GM12878 (cell line): ENCODE measurements at regions not wholly inside any gene's neighbourhood (a gene's known extent, or its start where the extent isn't known, plus 50 kb on each side); places are given as distances from the start of the nearest gene placed in this dataset.

Experiments
- ATAC-seq: fragments of 200-7000 bp; cut with Tn5 transposase; 3 replicates; pipeline ENCODE4 v1.9.1; 2020; ENCODE audit warnings: mild to moderate bottlenecking, moderate library complexity
- BruUV-seq: library from RNA; stranded (reverse); fragments of 400-500 nt; replicated peaks from 2 replicates; lab custom pipeline; 2021; lab: Mats Ljungman, UMichigan
- CTCF ChIA-PET: fragments of 300-600 bp; sonication (Branson Sonifier 250); formaldehyde crosslinking; extraction: SDS; loops from one replicate; lab custom pipeline; 2021; ENCODE audit warnings: inconsistent platforms; lab: Yijun Ruan, JAX
- POLR2A ChIA-PET: fragments of 350-600 bp; formaldehyde crosslinking; extraction: SDS; loops from one replicate; lab custom pipeline; 2021; ENCODE audit warnings: inconsistent platforms; lab: Charles Lee
- RAD21 ChIA-PET: fragments of 300-600 bp; sonication (Branson Sonifier 250); formaldehyde crosslinking; loops from one replicate; lab custom pipeline; 2023; ENCODE audit warnings: antibody characterized with exemption; ENCODE audit not compliant: unreplicated experiment; lab: Charles Lee
- SMC1A ChIA-PET: fragments of 300-600 bp; sonication (Branson Sonifier 250); formaldehyde crosslinking; loops from one replicate; lab custom pipeline; 2023; ENCODE audit not compliant: unreplicated experiment, uncharacterized antibody; lab: Charles Lee
- DNase-seq: peaks from one replicate; pipeline ENCODE4 v3.0.0-alpha.2; 2011; ENCODE audit warnings: low read depth, low spot score
- FAIRE-seq: peaks from 3 replicates; lab custom pipeline; 2011; peaks lifted over from hg19 to GRCh38; lab: Jason Lieb, UNC
- H2AFZ ChIP-seq: 2 replicates; pipeline ENCODE4 v1.6.0; 2011; ENCODE audit warnings: low read depth, low read length, control low read depth; ENCODE audit not compliant: control insufficient read depth
- H3K27ac ChIP-seq: 2 replicates; pipeline ENCODE4 v1.5.1; 2011; ENCODE audit warnings: control low read depth; ENCODE audit not compliant: control insufficient read depth, insufficient read depth
- H3K27me3 ChIP-seq, 2 experiments: replicated peaks in 1 of 2; 2 replicates each; pipeline versions ENCODE4 v1.6.0 to v1.6.1; 2011; ENCODE audit warnings: low read length in 1 of 2; ENCODE audit not compliant: control insufficient read depth in 2 of 2, insufficient read depth in 2 of 2
- H3K36me3 ChIP-seq, 2 experiments: 2 replicates each; pipeline ENCODE4 v1.5.1; 2011; ENCODE audit warnings: low read length in 1 of 2; ENCODE audit not compliant: control insufficient read depth in 2 of 2, insufficient read depth in 2 of 2
- H3K4me1 ChIP-seq: 2 replicates; pipeline ENCODE4 v1.6.1; 2011; ENCODE audit warnings: mild to moderate bottlenecking, low read length, moderate library complexity, mixed read lengths; ENCODE audit not compliant: control insufficient read depth, insufficient read depth
- H3K4me2 ChIP-seq: 2 replicates; pipeline ENCODE4 v1.6.0; 2011; ENCODE audit warnings: control low read depth; ENCODE audit not compliant: control insufficient read depth, insufficient read depth
- H3K4me3 ChIP-seq: fragments of 200-600 bp; sonication (generic); 2 replicates; pipeline ENCODE4 v1.5.1; 2016
- H3K79me2 ChIP-seq: 2 replicates; pipeline ENCODE4 v1.6.0; 2011; ENCODE audit warnings: low read length; ENCODE audit not compliant: control insufficient read depth, insufficient read depth
- H3K9ac ChIP-seq: 2 replicates; pipeline ENCODE4 v1.8.0; 2011; ENCODE audit warnings: low read length, control low read depth, mixed read lengths; ENCODE audit not compliant: control insufficient read depth, insufficient read depth
- H3K9me3 ChIP-seq: replicated peaks from 3 replicates; pipeline ENCODE4 v1.5.1; 2011; ENCODE audit warnings: mild to moderate bottlenecking, low read length; ENCODE audit not compliant: control insufficient read depth, insufficient read depth
- H4K20me1 ChIP-seq: 2 replicates; pipeline ENCODE4 v1.6.0; 2011; ENCODE audit not compliant: control insufficient read depth, insufficient read depth
- ATF2 ChIP-seq: IDR thresholded peaks from 2 replicates; pipeline ENCODE4 v1.6.1; 2012; ENCODE audit warnings: low read length, inconsistent platforms
- BHLHE40 ChIP-seq, 2 experiments: fragments of 450-650 bp in 1 of 2; IDR thresholded peaks; 2 replicates each; pipeline ENCODE4 v1.6.1; 2011 to 2017; ENCODE audit warnings: low read depth in 2 of 2, borderline replicate concordance in 1 of 2, improper control_type of control experiment in 1 of 2, low read length in 1 of 2, mild to moderate bottlenecking in 1 of 2
- CBX3 ChIP-seq: fragments of 200-600 bp; sonication (generic); IDR thresholded peaks from 2 replicates; pipeline ENCODE4 v1.6.1; 2016; ENCODE audit warnings: low read depth, borderline replicate concordance
- CBX5 ChIP-seq: sonication (generic); IDR thresholded peaks from 2 replicates; pipeline ENCODE4 v1.6.1; 2016; ENCODE audit warnings: low read depth, moderate library complexity, mild to moderate bottlenecking, inconsistent platforms
- CHD2 ChIP-seq: IDR thresholded peaks from 2 replicates; pipeline ENCODE4 v1.6.1; 2011; ENCODE audit warnings: low read depth, low read length, improper control_type of control experiment, borderline replicate concordance
- EED ChIP-seq: sonication (generic); IDR thresholded peaks from 2 replicates; pipeline ENCODE4 v1.6.1; 2016; ENCODE audit warnings: antibody characterized with exemption, low read depth
- FOXM1 ChIP-seq: IDR thresholded peaks from 2 replicates; pipeline ENCODE4 v1.6.1; 2012; ENCODE audit warnings: low read depth, mild to moderate bottlenecking, inconsistent platforms, low read length, moderate library complexity
- HDAC2 ChIP-seq: fragments of 200-600 bp; sonication (generic); IDR thresholded peaks from 2 replicates; pipeline ENCODE4 v1.6.1; 2017
- KLF5 ChIP-seq: fragments of 450-650 bp; IDR thresholded peaks from 2 replicates; pipeline ENCODE4 v1.6.1; 2014; ENCODE audit warnings: mild to moderate bottlenecking; ENCODE audit not compliant: partially characterized antibody
- LARP7 ChIP-seq: fragments of 450-650 bp; IDR thresholded peaks from 2 replicates; pipeline ENCODE4 v1.6.1; 2017; ENCODE audit warnings: mild to moderate bottlenecking
- NFIC ChIP-seq: IDR thresholded peaks from 2 replicates; pipeline ENCODE4 v1.6.1; 2012; ENCODE audit warnings: low read depth, mild to moderate bottlenecking, inconsistent platforms, low read length, moderate library complexity
- SREBF2 ChIP-seq: IDR thresholded peaks from 2 replicates; pipeline ENCODE4 v1.6.1; 2012; ENCODE audit warnings: mild to moderate bottlenecking, low read length
- YY1 ChIP-seq: IDR thresholded peaks from 2 replicates; pipeline ENCODE4 v1.6.1; 2011; ENCODE audit warnings: low read depth, mild to moderate bottlenecking, low read length
- ZNF207 ChIP-seq: fragments of 450-650 bp; IDR thresholded peaks from 2 replicates; pipeline ENCODE4 v1.6.1; 2014; ENCODE audit warnings: antibody characterized with exemption, mild to moderate bottlenecking, borderline replicate concordance
- ZNF384 ChIP-seq: IDR thresholded peaks from 2 replicates; pipeline ENCODE4 v1.6.1; 2012; ENCODE audit warnings: low read depth, mild to moderate bottlenecking, low read length, improper control_type of control experiment, borderline replicate concordance
- WGBS: methylation state at CpG from one replicate; pipeline ENCODE4 v1.1.6; 2016; ENCODE audit warnings: low lambda C conversion rate; ENCODE audit not compliant: insufficient replicate concordance, insufficient coverage; ENCODE audit errors: missing lambda C conversion rate; 5-methylcytosine and 5-hydroxymethylcytosine counted together
- in situ Hi-C: fragments of 300-500 bp; cut with MboI; formaldehyde crosslinking; loops from 9 replicates; pipeline ENCODE4 v1.14.3; 2018; ENCODE audit warnings: mixed read lengths
- intact Hi-C: fragments of 100-400 bp; cut with micrococcal nuclease; formaldehyde crosslinking; loops from one replicate; pipeline ENCODE4 v1.14.2; 2022; ENCODE audit not compliant: unreplicated experiment
- TF ChIP-seq, protein P1 (sequence below): IDR thresholded peaks from 2 replicates; pipeline ENCODE4 v1.6.1; 2011; ENCODE audit warnings: low read depth, mild to moderate bottlenecking, low read length, moderate library complexity, borderline replicate concordance; ENCODE audit errors: extremely low read depth

- no peaks in the 10 kb centered on the region for H3K27me3 ChIP-seq
- TF ChIP-seq HDAC2 (no peak), FOXM1 (no peak), KLF5 (no peak), EED (no peak), NFIC (no peak), ZNF384 (no peak), LARP7 (no peak)
- TF ChIP-seq, protein P1, sequence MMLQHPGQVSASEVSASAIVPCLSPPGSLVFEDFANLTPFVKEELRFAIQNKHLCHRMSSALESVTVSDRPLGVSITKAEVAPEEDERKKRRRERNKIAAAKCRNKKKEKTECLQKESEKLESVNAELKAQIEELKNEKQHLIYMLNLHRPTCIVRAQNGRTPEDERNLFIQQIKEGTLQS, result no peak
- RAD21 ChIA-PET, result interaction anchor here (1.5 kb wide), 1 partner anchor 268 kb away, joined by 3 read pairs; no protein-coding TSS in a partner anchor
- no TSS peak for BruUV-seq
- no peak for FAIRE-seq
- H3K36me3 ChIP-seq, result no peaks in the 10 kb centered on the region
- H3K79me2 ChIP-seq, result no peaks in the 10 kb centered on the region
- no peak overlapping the region for H3K27ac ChIP-seq
- no peak overlapping the region for H3K4me2 ChIP-seq
- in situ Hi-C loops (no loop called here), intact Hi-C loops (no loop called here)
- no peak for ATAC-seq
- CTCF ChIA-PET, result no interaction called here
- DNase-seq, result no peak
- SMC1A ChIA-PET, result no interaction called here
- no peaks in the 10 kb centered on the region for H4K20me1 ChIP-seq
- H3K9ac ChIP-seq, result no peak overlapping the region
- POLR2A ChIA-PET, result interaction anchor here (0.7 kb wide), 1 partner anchor 953 kb away, joined by 5 read pairs; no protein-coding TSS in a partner anchor
- H3K4me1 ChIP-seq, result no peaks in the 10 kb centered on the region
- H3K4me3 ChIP-seq, result no peak overlapping the region
- no peak overlapping the region for H2AFZ ChIP-seq
- H3K9me3 ChIP-seq, result no peaks in the 10 kb centered on the region
- WGBS, result 0% methylated on average over 1 of the region's 1 CpG
These were observed 395.5 kb downstream of the STK39 start for GRCh38 chr2:167851876-167852275.

DNA sequence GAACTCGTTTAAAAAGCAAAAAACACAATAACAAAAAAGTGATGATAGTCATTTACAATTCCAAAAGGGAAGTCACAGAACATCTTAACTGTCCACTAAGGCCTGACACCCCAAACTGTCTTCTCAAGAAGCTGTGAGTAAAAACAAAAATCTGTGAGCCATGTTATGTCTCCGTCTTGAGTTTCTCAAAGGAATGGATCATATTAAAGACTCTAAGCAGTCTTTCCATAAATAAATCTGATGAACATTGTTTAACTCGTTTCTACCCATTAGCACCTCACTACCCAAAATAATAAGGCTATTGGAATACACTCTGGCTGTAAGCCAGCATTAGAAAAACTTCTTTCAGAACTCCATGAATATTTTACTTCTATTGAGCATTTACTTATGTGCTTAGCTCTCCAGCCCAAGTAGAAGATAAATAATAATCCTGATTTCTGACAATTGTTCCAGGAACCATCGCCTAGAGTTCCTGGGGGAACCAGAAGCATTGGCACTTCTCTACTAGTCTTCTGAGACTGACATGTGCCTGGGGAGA is 396.0 kb downstream of the STK39 start:
- no peaks in the 10 kb centered on the region for H3K4me1 ChIP-seq
- H3K4me2 ChIP-seq, result no peak overlapping the region
- ChIA-PET POLR2A (interaction anchor here (0.7 kb wide), 1 partner anchor 953 kb away, joined by 5 read pairs; no protein-coding TSS in a partner anchor), SMC1A (interaction anchor here (0.7 kb wide), 1 partner anchor 461 kb away, joined by 3 read pairs; no protein-coding TSS in a partner anchor), RAD21 (interaction anchor here (1.5 kb wide), 1 partner anchor 268 kb away, joined by 3 read pairs; no protein-coding TSS in a partner anchor), CTCF (no interaction called here)
- no peak overlapping the region for H2AFZ ChIP-seq
- no peaks in the 10 kb centered on the region for H3K27me3 ChIP-seq
- no peak overlapping the region for H3K9ac ChIP-seq
- no peak overlapping the region for H3K27ac ChIP-seq
- no peak overlapping the region for H3K4me3 ChIP-seq
- FAIRE-seq, result no peak
- BruUV-seq, result no TSS peak
- WGBS, result 3% methylated on average over 4 of the region's 4 CpGs
- no peak for DNase-seq
- no peak for TF ChIP-seq CBX3
- TF ChIP-seq YY1, result no peak
- no peak for TF ChIP-seq CBX5
- TF ChIP-seq CHD2, result no peak
- no peak for TF ChIP-seq BHLHE40 (IDR thresholded peaks at IDR 0.05; ENCODE audit: borderline replicate concordance in 1 of 2, low read depth in 2 of 2, low read length in 1 of 2)
- no peak for TF ChIP-seq ATF2
- no peak for TF ChIP-seq SREBF2
- no peak for TF ChIP-seq ZNF207
- no peak for ATAC-seq
- no peaks in the 10 kb centered on the region for H3K36me3 ChIP-seq
- H3K9me3 ChIP-seq, result no peaks in the 10 kb centered on the region
- in situ Hi-C loops, result no loop called here
- no peaks in the 10 kb centered on the region for H3K79me2 ChIP-seq
- intact Hi-C loops, result no loop called here
- no peaks in the 10 kb centered on the region for H4K20me1 ChIP-seq
